ENCODE measurements at regions not wholly inside any gene's neighbourhood (a gene's known extent, or its start where the extent isn't known, plus 50 kb on each side); places are given as distances from the start of the nearest gene placed in this dataset.

DNA sequence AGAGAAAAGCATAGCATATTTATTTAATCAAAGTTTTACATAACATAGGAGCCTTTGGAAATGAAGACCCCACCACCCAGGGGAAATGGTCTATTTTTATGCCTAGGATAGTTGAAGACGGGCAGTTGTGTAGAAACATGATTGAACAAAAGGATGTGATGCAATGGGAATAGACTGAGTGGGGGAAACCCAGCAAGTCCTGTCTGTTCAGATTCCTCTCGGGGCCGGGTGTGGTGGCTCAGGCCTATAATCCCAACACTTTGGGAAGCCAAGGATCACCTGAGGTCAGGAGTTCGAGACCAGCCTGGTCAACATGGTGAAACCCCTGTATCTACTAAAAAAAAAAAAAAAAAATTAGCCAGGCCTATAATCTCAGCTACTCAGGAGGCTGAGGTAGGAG is 298.3 kb downstream of the MATN1 start:
- Histone ChIP-seq H3K4me3 (no peak overlapping the region), H3K36me3 (no peaks in the 10 kb centered on the region), H3K27ac (no peak overlapping the region), H3K27me3 (no peaks in the 10 kb centered on the region), H3K9me3 (no peaks in the 10 kb centered on the region), H3K4me1 (ENCODE audit: insufficient read depth) (no peaks in the 10 kb centered on the region)
- WGBS, 3 donors = 81 to 92% (median 84%) methylated on average over 4 of the region's 4 CpGs
- no peak for DNase-seq
- no peak for TF ChIP-seq EP300 (IDR thresholded peaks at IDR 0.05)
- no peak for TF ChIP-seq POLR2A (IDR thresholded peaks at IDR 0.05)
- TF ChIP-seq, protein P1, sequence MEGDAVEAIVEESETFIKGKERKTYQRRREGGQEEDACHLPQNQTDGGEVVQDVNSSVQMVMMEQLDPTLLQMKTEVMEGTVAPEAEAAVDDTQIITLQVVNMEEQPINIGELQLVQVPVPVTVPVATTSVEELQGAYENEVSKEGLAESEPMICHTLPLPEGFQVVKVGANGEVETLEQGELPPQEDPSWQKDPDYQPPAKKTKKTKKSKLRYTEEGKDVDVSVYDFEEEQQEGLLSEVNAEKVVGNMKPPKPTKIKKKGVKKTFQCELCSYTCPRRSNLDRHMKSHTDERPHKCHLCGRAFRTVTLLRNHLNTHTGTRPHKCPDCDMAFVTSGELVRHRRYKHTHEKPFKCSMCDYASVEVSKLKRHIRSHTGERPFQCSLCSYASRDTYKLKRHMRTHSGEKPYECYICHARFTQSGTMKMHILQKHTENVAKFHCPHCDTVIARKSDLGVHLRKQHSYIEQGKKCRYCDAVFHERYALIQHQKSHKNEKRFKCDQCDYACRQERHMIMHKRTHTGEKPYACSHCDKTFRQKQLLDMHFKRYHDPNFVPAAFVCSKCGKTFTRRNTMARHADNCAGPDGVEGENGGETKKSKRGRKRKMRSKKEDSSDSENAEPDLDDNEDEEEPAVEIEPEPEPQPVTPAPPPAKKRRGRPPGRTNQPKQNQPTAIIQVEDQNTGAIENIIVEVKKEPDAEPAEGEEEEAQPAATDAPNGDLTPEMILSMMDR (IDR thresholded peaks at IDR 0.05) = no peak
- intact Hi-C loops (cut with DNase I) = no loop called here

DNA sequence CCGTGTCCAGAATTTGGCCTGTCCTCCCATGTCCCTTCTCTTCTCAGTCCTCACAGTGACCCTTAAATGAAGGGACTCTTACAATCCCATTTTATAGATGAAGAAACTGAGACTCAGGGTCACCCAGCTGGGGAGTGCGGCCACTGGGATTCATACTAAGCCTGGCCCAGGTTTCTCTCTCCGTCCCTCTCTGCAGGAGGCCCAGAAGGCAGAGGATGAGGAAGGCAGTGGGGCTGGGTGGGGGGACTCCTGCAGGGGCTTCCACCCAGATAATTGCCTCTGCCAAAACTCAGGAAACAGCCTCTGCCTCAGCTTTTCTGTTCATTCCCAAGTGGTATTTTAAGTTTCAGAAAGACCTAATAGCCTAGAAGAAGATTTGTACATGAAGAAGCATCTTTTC is 299.8 kb downstream of the MATN1 start:
- no peak overlapping the region for H3K27ac ChIP-seq
- no peaks in the 10 kb centered on the region for H3K36me3 ChIP-seq
- H3K9me3 ChIP-seq = no peaks in the 10 kb centered on the region
- DNase-seq = no peak
- TF ChIP-seq EP300 (IDR thresholded peaks at IDR 0.05) (no peak), POLR2A (IDR thresholded peaks at IDR 0.05) (no peak)
- TF ChIP-seq, protein P1 (IDR thresholded peaks at IDR 0.05) = no peak
- no peaks in the 10 kb centered on the region for H3K4me1 ChIP-seq (ENCODE audit: insufficient read depth)
- intact Hi-C loops (cut with DNase I) = no loop called here
- H3K4me3 ChIP-seq = no peak overlapping the region
- WGBS, 3 donors = 86 to 91% (median 90%) methylated on average over 3 of the region's 3 CpGs
- H3K27me3 ChIP-seq = no peaks in the 10 kb centered on the region

DNA sequence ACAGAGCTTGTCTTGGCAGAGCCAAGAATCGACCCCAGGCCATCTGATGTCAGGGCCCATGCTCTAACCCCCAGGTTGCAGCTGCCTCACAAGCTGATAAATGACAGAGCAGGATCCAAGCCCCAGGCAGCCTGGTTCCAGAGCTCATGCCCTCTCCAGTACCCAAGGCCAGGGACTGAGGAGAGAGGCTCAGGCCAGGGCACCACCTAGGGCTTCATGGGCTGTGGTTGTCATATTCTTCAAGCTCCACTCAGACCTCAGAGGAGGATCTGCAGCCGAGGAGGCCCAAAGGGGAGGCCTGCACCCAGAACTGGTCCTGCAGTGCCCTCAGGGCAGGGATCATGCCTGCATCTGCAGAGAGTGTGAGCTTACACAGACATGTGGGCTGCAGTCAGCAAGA is 301.1 kb downstream of the MATN1 start:
- TF ChIP-seq, protein P1 (IDR thresholded peaks at IDR 0.05) = no peak
- no peak for TF ChIP-seq POLR2A (IDR thresholded peaks at IDR 0.05)
- no peak for TF ChIP-seq EP300 (IDR thresholded peaks at IDR 0.05)
- H3K9me3 ChIP-seq = no peaks in the 10 kb centered on the region
- no peak overlapping the region for H3K4me3 ChIP-seq
- intact Hi-C loops (cut with DNase I) = no loop called here
- no peaks in the 10 kb centered on the region for H3K4me1 ChIP-seq (ENCODE audit: insufficient read depth)
- peak in 2 of 5 donors; percentile 3 for DNase-seq
- WGBS, 3 donors = 46 to 64% (median 57%) methylated on average over 2 of the region's 2 CpGs
- no peaks in the 10 kb centered on the region for H3K36me3 ChIP-seq
- no peak overlapping the region for H3K27ac ChIP-seq
- no peaks in the 10 kb centered on the region for H3K27me3 ChIP-seq

DNA sequence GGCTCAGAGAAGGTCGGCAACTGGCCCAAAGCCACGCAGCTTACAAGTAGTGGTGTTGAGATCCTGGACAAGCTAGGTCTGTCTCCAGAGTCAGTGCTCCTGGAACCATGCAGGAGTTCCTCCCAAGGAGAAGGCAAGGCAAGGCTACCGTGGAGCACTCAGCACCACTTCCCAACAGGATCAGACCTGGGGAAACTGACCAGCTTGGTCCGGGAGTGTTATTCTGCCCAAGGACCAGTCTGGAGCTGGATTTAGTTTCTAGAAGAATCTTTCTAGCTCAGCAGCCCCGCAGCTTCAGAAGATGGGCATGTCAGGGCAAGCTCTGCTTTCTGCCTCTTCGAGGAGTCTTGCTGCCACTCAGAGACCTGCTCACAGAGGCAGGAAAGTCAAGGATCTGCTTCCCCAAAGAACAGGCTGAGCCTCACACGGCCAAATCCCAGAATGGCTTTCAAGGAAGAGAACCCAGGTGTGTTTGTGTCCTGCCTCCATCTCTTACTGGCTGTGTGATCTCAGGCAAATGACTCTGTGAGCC is 302.8 kb downstream of the MATN1 start:
- TF ChIP-seq POLR2A (IDR thresholded peaks at IDR 0.05) (no peak), EP300 (IDR thresholded peaks at IDR 0.05) (no peak)
- TF ChIP-seq, protein P1 (IDR thresholded peaks at IDR 0.05) = no peak
- Histone ChIP-seq H3K36me3 (no peaks in the 10 kb centered on the region), H3K9me3 (no peaks in the 10 kb centered on the region), H3K27me3 (no peaks in the 10 kb centered on the region), H3K4me3 (no peak overlapping the region), H3K27ac (no peak overlapping the region), H3K4me1 (ENCODE audit: insufficient read depth) (no peaks in the 10 kb centered on the region)
- WGBS, 3 donors = 67 to 79% (median 77%) methylated on average over 7 of the region's 7 CpGs
- intact Hi-C loops (cut with DNase I) = no loop called here
- DNase-seq = peak in 1 of 5 donors; percentile 3

All from ovary (tissue), 7 donors.